NT2/D1 (cell line): ENCODE measurements at regions not wholly inside any gene's neighbourhood (a gene's known extent, or its start where the extent isn't known, plus 50 kb on each side); places are given as distances from the start of the nearest gene placed in this dataset.

Experiments
- SUZ12 ChIP-seq: IDR thresholded peaks from 2 replicates; pipeline ENCODE4 v1.6.1; 2011; ENCODE audit not compliant: insufficient read length, insufficient read depth; ENCODE audit errors: extremely low read depth
- YY1 ChIP-seq: IDR thresholded peaks from 2 replicates; pipeline ENCODE4 v1.6.1; 2011; ENCODE audit not compliant: insufficient read length, insufficient read depth
- ZNF274 ChIP-seq: IDR thresholded peaks from 2 replicates; pipeline ENCODE4 v1.6.1; 2011; ENCODE audit warnings: mild to moderate bottlenecking, low read depth, low read length

GRCh38 chr7:121572615-121573014, 176.5 kb upstream of the FAM3C start:
- no peak for TF ChIP-seq SUZ12
- no peak for TF ChIP-seq ZNF274
- TF ChIP-seq YY1: no peak
